SKM-1 (cell line): ENCODE measurements at regions not wholly inside any gene's neighbourhood (a gene's known extent, or its start where the extent isn't known, plus 50 kb on each side); places are given as distances from the start of the nearest gene placed in this dataset.

Experiments used
- DNase-seq: peaks from one replicate; lab custom pipeline; 2025; ENCODE audit not compliant: unreplicated experiment; lab: John Stamatoyannopoulos, UW

- no peak for DNase-seq
Observed at GRCh38 chr12:92210071-92210470, 64.4 kb upstream of the BTG1 start.

- no peak for DNase-seq
Observed at GRCh38 chr12:92208613-92209121, 63.0 kb upstream of the BTG1 start.

GRCh38 chr12:92206596-92206995 is 61.0 kb upstream of the BTG1 start:
- DNase-seq, result no peak

GRCh38 chr12:92206011-92206410 is 60.4 kb upstream of the BTG1 start:
- no peak for DNase-seq

GRCh38 chr12:92199819-92200576 is 54.4 kb upstream of the BTG1 start:
- DNase-seq, result no peak

- no peak for DNase-seq
Observed at GRCh38 chr12:92197815-92198214, 52.2 kb upstream of the BTG1 start.

GRCh38 chr12:92196368-92196767 is 50.7 kb upstream of the BTG1 start:
- DNase-seq, result no peak
